HG02970 (cell line): ENCODE measurements at regions not wholly inside any gene's neighbourhood (a gene's known extent, or its start where the extent isn't known, plus 50 kb on each side); places are given as distances from the start of the nearest gene placed in this dataset.

Source experiments
- ATAC-seq: cut with Tn5 transposase; IDR thresholded peaks from one replicate; pipeline ENCODE4 v1.9.1; 2021; ENCODE audit warnings: mild to moderate bottlenecking, moderate library complexity, moderate number of reproducible peaks; ENCODE audit not compliant: unreplicated experiment, low FRiP score

DNA sequence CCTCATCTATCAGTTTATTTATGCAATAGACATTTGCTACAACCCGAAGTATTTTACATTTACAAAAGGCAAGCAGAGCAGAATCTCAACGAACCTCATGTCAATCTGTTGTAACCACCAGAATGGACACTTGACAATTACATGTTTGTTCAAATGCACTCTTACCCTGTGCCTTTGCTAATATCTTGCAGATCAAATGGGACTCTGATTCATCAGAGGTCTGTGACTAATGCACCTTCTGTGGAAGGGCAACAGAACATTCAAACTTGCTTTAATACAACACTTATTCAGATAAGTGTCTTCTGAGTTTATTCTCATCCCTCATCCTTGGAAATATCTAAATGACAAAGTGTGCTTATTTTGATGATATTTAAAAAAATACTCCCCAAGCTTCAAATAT, 644.7 kb upstream of the PCDH10 start:
- ATAC-seq, result no peak

DNA sequence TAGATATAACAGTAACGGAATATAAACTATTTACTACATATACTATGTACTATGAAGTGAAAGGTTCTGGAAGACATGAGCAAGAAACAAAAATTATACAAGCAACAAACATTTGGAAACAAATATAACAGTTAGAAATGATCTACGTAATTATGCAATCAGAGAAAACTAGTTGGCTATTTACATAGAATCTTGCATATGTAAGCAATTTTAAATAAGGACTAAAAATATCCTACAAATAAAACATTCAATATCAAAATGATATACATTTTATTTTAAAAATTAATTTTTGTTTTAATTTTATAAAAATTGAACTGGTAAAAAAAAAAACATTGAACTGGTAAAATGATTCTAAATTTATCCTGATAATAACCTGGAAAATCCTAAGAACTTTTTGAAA, 642.5 kb upstream of the PCDH10 start:
- ATAC-seq, result no peak

DNA sequence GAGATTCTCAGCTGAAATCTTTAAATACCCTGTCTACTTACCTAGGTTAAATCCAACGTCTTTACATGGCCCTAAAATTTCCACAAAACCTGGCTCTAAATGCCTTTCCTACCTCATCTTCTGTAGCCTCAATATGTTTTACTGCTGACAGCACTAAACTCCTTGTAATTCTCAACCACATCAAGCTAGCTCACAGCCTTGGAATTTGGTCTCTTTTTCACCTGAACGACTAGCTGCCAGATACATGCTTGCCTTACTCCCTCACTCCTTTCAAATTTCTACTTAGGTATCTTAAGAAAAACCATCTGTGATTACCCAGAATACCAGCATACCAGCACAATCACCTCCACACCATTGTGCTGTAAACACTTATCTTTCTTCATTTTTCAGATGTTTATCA, 635.6 kb upstream of the PCDH10 start:
- no peak for ATAC-seq

DNA sequence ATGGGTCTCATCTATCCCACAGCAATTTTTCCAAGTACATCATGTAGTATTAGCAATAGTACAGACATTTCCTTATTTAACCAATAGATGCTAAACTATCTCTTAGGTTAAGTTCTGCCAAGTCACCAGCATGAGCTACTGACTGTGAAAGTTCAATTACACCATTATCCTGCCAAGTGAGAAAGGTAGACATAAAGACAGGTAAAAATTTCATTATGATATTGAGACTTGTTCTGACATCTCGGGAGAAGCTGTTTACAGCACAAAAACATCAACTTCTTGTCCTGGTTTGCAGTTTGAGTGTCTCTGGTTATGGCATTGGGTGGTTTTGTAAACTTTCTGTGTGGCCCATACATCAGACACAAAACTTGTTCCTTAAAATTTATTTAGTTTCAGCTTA, 622.4 kb upstream of the PCDH10 start:
- no peak for ATAC-seq

DNA sequence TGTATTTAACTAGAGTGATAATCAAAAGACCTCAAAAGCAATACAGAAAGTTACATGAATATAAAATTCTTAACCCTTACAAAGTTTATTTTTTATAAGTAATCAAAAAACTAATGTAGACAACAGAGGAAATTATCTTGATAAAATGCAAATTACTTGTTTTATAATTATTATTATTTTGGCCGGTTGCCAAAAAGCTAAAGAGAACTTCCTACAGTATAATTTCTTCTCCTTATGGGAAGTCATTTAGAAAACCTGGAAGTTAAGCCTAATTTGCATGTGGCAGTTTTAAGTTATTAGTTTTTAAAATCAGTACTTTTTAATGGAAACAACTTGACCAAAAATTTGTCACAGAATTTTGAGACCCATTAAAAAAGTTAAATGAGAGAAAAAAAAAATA, 621.3 kb upstream of the PCDH10 start:
- ATAC-seq, result no peak

DNA sequence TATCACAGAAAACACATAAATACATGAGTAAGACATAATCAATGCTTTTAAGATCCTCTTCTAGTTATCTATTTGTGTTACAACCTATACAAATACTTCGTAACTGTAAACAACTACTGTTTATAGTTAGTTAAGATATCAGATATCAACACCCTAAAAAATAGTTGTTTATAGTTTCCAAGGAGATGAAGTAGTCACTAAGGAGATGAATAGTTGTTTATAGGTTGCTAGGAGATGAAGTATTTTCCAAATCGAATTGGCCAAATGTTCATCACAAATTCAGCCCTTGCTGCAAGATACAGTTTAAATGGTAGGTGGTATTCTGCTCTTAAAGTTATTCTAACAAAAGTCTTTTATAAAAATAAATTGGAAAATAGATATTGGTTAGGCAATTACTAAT, 618.2 kb upstream of the PCDH10 start:
- ATAC-seq, result no peak

DNA sequence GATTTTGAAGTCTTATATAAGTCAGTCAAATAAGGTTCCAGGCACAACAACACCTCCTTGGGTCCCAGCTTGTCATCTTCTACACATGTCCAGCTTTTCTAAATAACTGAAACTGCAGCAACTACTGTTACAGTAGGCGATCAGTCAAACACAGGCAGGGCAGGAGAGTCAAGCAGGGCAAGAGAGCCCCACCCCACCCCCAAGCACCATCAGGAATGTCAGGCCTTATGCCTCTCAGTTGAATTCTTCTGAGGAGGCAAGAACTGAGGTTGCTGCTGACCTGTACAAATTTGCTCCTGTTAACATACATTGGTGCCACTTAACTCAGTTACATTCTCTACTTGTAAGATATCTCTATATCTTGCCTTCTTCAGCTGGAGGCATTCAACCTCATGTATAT, 608.8 kb upstream of the PCDH10 start:
- ATAC-seq, result no peak

DNA sequence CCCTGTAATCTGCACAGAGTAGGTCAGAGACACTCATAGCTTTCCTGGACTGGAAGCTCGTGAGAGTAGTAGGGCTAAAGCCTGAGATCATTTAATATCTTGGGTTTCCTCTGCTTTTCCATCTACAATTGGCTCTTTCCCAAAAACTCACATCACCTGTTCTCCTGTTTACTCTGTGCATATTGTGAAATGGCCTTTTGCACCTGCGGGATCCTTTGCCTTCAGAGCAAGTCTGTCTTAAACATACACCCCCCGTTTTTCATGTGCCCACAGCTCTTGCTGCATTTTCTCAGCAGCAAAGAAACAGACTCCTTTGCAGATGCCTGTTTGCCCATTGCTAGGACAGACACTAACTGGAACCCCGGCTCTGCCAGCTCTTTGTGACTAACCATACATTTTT, 608.3 kb upstream of the PCDH10 start:
- ATAC-seq, result no peak

DNA sequence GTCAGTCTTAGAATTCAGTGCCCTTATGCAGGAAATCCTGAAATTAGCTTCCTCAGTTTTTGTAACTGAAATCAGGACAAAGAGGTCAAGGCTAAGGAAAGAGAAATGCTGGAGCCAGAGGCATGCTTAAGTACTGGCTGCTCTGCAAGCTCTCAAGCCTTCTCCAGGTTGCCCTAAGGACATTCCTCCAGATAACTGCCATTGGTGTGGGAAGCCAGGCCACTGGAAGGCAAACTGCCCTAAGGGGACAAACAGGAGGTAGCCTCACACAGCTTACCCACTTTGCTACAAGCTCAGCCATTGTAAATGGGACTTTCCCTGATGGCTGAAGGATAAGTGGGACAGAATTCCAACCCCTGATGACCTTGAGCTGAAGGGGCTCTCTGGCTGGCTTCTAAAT, 606.9 kb upstream of the PCDH10 start:
- no peak for ATAC-seq

DNA sequence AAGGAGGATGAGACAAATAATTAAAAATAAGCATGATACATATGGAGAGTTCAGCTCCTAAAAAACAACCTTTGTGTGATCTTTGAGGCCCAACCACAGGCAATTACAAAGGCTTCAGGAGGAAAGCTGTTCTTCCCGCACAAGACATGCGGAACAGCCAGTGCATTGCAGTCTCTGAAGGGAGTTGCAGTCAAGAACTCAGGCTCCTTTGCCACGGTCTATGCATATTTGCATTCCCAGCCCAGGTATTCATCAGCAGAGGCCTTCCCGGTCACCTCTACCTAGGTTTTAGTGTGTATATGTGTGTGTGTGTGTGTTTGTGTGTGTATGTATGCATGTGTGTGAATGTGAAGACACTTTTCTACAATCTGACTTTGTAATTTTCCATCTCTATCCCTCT, 600.6 kb upstream of the PCDH10 start:
- ATAC-seq, result no peak

DNA sequence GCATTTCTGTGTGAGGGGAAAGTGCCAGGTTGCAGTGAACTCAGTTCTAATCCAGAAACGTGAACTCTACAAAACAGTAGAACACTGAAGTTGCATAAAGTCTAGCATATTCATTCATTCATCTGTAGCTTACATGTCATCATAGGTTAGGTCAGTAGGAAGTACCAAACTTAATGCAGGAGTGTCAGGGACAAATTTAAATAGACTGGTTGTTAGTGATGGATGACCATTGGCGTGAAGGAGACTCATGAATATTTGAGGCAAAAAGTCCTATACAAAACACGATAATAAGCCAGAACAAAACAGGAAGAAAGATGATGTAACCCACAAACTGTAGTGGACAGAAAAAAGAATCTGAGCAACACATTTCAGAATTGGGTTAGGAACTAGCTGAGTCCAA, 592.8 kb upstream of the PCDH10 start:
- no peak for ATAC-seq

DNA sequence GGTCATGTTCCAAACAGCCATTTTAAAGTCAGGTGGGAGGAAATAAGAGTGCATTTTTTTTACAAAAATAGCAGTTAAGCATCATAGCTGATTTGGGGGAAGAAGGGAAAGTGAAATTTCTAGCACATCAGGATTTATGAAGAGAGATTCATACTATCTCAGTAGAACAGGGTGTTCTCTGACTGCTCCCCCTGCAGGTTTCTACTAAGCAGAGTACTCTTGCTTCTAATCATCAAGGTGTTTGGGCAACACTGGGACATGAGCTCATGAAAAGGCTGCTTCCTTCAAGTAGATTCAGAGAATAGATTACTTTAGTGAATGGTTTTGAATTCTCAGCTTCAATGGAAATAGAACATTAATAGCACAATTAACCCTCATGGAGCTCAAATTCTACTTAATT, 591.4 kb upstream of the PCDH10 start:
- no peak for ATAC-seq

DNA sequence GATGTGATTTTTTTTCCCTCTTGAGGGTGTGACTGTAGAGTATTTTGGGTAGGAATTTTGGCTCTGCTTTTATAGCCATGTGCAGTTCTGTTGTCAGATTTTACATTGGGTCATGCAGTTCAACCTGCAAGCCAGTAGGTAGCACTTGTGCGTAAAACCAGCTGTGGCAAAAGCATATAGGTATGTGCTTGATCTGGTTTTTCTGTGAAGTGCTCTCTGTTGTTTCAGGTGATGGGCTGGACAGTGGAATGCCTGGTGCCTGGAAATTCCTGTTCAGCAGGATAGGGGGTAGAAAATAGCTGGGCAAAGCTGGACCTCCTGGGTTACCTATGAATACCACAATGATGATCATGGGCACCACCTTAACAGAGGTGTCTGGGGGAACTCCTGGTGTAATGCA, 584.2 kb upstream of the PCDH10 start:
- no peak for ATAC-seq

DNA sequence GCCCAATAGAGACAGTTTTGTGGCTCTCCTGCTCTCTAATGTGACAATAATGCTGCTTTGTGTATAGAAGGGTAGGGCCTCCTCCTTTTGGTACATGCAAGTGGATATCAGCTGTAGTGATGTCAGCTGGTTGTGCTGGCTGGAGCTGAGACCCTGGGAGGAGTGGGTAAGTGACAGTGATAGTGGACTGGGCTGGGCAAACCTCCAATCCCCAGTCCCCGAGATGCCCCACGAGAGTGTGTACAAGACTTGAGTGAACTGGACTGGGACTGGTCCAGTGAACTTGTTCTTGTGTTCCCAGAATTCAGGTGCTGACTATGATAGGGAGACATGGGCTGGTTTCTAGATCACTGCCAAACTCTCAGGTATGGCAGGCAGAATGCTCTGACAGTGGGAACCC, 583.6 kb upstream of the PCDH10 start:
- ATAC-seq, result no peak

DNA sequence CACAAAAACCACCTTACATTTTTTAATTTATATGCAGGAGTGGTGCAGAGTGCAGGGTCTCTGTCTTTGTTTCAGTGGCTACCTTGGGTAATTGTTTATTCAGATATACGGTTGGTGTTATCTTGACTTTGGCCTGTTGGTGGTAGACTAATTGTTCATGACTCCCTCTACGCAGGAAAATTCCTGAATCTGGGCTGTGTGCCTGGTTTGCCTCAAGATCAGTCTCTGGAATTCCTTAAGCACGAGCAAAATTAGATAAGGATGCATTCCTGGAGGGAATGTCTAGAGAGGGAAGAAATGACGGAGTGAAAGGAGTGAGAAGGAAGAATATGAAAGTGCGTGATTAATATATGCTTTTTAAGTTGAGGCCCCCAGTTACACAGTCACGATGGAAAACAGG, 576.9 kb upstream of the PCDH10 start:
- no peak for ATAC-seq

DNA sequence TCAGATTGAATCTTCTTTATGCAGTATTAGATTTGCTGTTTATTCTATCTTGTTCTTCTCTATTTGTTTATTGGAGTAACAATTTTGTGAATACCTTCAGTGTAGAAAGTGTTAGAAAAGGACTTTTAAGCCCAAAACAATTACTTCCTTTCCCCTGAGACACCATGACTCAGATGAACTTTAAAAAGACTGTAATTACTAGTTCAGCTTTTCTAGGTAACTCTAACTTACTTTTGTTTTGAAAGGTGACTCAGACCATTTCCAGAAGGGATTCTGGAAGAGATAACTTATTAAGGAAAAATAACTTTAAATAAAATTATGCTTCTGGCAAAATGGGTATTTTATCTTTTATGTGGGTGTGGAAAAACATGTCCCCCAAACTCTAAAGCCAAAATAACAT, 561.5 kb upstream of the PCDH10 start:
- no peak for ATAC-seq

DNA sequence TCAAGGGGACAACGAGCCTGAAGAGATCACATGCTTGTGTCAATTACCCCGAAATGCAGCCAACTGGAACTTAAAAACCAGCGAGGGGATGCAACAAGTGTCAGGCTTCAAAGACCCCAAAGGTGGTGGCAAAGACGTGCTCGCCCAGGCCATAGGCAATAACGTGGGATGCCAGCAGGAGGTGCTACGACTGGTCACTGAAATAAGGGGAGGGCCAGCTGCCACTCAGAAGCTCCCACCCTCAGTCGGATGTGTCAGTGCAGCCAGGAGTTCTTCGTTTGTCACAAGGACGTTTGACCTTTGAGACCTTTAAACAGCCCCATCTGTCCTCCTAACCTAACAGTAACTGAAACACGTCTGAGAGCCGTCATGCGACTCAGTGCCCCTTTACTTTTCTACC, 556.8 kb upstream of the PCDH10 start:
- ATAC-seq, result no peak

DNA sequence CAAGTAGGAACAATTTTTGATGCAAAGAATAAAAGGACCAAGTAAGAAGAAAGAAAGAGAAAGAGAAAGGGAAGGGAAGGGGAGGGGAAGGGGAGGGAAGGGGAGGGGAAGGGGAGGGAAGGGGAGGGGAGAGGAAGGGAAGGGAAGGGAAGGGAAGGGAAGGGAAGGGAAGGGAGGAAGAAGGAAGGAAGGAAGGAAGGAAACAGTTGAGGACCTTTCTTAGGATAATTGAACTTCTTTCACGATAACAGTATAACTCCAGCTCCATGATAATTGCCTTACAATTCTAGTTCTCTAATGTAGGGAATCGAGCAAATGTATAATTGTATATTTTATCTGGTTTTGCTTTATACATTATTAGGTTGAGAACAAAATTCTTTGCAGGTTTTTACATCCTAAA, 556.2 kb upstream of the PCDH10 start:
- ATAC-seq, result no peak

DNA sequence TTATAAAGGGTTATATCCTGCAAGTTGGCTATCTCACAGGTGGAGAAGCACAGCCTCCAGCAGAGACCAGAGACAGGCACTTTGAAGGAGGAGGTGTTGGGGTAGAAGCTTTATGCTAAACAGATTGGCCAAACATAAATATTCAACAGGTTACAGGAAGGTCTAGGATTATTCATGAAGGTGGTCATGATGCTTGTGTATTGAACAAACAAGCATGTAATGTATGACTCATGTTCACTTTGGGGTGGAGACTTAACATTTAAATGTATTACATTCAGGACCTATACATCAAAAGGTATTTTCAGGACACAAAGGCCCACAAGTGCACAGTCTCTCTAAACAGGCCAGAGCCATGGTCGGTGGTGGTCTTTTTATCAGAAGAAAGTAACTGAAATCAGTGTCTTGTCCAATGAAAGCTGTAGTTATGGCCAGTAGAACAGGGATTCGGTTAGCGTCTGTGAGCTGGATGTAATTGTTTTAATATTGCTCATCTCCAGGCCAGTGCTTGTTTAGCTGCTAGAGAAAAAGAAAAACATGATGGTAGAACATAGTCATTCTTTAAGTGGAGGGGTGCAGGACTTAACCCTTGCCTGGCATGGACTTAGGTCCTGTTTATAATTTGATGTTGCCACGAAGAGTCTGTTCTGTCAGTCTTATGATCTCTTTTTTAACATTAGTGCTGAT, 555.2 kb upstream of the PCDH10 start:
- ATAC-seq, result no peak

DNA sequence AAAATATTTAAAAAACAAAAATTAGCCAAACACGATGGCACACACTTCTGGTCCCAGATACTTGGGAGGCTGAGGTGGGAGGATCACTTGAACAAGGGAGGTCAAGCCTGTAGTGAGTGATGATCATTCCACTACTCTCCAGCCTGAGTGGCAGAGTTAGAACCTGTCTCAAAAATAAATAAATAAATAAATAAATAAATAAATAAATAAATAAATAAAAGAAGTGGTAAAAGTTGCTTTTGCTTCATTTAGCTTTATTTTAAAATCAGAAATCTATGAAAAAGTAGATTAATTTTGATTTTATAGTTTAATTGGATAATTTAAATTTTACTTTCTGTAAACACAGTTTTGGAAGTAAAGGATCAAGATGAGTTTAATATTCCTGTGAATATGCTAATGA, 552.9 kb upstream of the PCDH10 start:
- no peak for ATAC-seq

DNA sequence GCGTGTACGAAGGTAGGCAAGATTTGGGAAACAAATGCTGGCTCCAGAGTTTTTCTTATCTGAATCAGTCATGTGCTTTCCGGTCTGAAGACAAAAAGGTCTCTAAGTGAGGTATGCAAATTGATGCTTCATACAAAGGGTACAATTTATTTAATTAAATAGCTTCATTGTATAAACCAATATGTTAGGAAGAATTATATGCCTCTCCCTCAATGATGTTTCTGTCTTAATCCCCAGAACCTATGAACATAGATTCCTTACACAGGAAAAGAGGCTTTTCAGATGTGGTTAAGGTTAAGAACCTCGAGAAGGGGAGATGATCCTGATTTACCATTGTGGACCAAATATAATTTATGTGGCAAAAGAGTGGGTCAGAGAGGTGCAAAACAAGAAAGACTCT, 543.5 kb upstream of the PCDH10 start:
- no peak for ATAC-seq

DNA sequence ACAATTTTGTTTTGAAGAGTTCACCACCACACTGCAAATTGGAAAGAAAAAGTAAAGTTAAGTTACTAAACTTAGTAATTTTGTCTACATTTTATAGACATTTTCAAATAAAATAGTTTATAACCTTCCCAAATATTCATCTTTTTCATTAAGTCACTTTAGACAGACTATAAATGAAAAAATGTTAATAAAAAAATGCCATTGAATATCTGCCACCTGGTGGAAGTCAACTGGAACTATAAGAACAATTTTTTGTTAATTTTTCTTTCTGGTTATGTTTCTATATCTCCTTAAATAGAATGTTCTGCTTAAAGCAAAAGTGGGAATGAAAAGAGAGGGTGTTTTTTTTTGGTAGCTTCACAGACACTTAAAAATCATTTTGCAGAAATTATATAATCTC, 534.4 kb upstream of the PCDH10 start:
- ATAC-seq, result no peak

DNA sequence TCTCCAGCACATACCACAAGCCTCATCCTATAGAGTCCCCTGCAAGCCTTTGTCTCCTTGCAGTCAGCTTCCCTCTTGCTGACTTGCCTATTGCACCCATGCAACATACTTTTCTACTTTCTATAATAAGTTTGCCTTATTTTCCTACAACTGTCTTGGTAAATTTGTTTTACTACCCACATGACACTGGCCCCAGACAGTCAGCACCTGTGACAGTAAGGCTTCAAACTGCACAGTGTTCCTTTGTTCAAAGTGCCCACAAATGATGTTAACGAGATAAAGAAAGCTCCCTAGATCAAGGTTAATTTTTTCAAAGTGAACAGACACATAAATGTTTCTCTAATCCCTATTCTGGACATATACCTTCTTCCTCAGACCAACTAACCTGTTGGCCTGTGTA, 529.1 kb upstream of the PCDH10 start:
- no peak for ATAC-seq
